GM23338 (cell line): ENCODE measurements at regions not wholly inside any gene's neighbourhood (a gene's known extent, or its start where the extent isn't known, plus 50 kb on each side); places are given as distances from the start of the nearest gene placed in this dataset.

ENCODE experiments used
- ATAC-seq: fragments of 200-7000 bp; cut with Tn5 transposase; 3 replicates; pipeline ENCODE4 v1.9.1; 2020
- DNase-seq: peaks from one replicate; pipeline ENCODE4 v3.0.0-alpha.2; 2015; ENCODE audit warnings: low spot score
- H2AFZ ChIP-seq: fragments of 200-600 bp; sonication (generic); 2 replicates; pipeline ENCODE4 v1.8.0; 2016; ENCODE audit warnings: antibody characterized with exemption, mild to moderate bottlenecking, moderate library complexity
- H3F3A ChIP-seq: fragments of 200-600 bp; sonication (generic); replicated peaks from 2 replicates; pipeline ENCODE4 v1.8.0; 2017; ENCODE audit warnings: antibody characterized with exemption, mixed run types, low read depth
- H3K27ac ChIP-seq: fragments of 200-600 bp; sonication (generic); 2 replicates; pipeline ENCODE4 v1.6.1; 2016; ENCODE audit warnings: low read depth
- H3K27me3 ChIP-seq: fragments of 200-600 bp; sonication (generic); 2 replicates; pipeline ENCODE4 v1.8.0; 2016; ENCODE audit warnings: mild to moderate bottlenecking, mixed run types, moderate library complexity; ENCODE audit not compliant: insufficient read depth
- H3K36me3 ChIP-seq: fragments of 200-600 bp; sonication (generic); 2 replicates; pipeline ENCODE4 v1.8.0; 2016; ENCODE audit warnings: mild to moderate bottlenecking; ENCODE audit not compliant: insufficient read depth
- H3K4me1 ChIP-seq: fragments of 200-600 bp; sonication (generic); 2 replicates; pipeline ENCODE4 v1.8.0; 2016; ENCODE audit warnings: mild to moderate bottlenecking, moderate library complexity; ENCODE audit not compliant: insufficient read depth
- H3K4me2 ChIP-seq: fragments of 200-600 bp; sonication (generic); 2 replicates; pipeline ENCODE4 v1.7.1; 2017; ENCODE audit warnings: mixed run types
- H3K4me3 ChIP-seq: fragments of 200-600 bp; sonication (generic); 2 replicates; pipeline ENCODE4 v1.6.1; 2016; ENCODE audit warnings: mixed run types
- H3K79me2 ChIP-seq: fragments of 200-600 bp; sonication (generic); replicated peaks from 2 replicates; pipeline ENCODE4 v1.8.0; 2017; ENCODE audit warnings: mild to moderate bottlenecking; ENCODE audit not compliant: insufficient read depth
- H3K9me2 ChIP-seq: fragments of 200-600 bp; sonication (generic); 2 replicates; pipeline ENCODE4 v1.8.0; 2017; ENCODE audit not compliant: insufficient read depth
- H4K20me1 ChIP-seq: fragments of 200-600 bp; sonication (generic); replicated peaks from 2 replicates; pipeline ENCODE4 v1.8.0; 2017; ENCODE audit warnings: mild to moderate bottlenecking; ENCODE audit not compliant: insufficient read depth
- H3K27ac Mint-ChIP-seq: 2 replicates; pipeline ENCODE4 v1.8.0; 2020; ENCODE audit warnings: inconsistent platforms, mild to moderate bottlenecking, moderate library complexity, mixed read lengths
- H3K27me3 Mint-ChIP-seq: 3 replicates; pipeline ENCODE4 v1.8.0; 2022; ENCODE audit warnings: low read depth, mild to moderate bottlenecking, moderate library complexity, mixed read lengths, inconsistent platforms; ENCODE audit not compliant: insufficient read depth, poor library complexity
- H3K36me3 Mint-ChIP-seq: 3 replicates; pipeline ENCODE4 v1.8.0; 2021; ENCODE audit warnings: low read depth, mild to moderate bottlenecking, inconsistent platforms, moderate library complexity, mixed read lengths
- H3K4me1 Mint-ChIP-seq: 3 replicates; pipeline ENCODE4 v1.8.0; 2020; ENCODE audit warnings: mild to moderate bottlenecking, inconsistent platforms, mixed read lengths
- H3K4me3 Mint-ChIP-seq: 3 replicates; pipeline ENCODE4 v1.8.0; 2021; ENCODE audit warnings: moderate library complexity, mild to moderate bottlenecking, inconsistent platforms, mixed read lengths
- H3K9me3 Mint-ChIP-seq: 3 replicates; pipeline ENCODE4 v1.8.0; 2020; ENCODE audit warnings: moderate library complexity, mild to moderate bottlenecking, inconsistent platforms, mixed read lengths
- CREB1 ChIP-seq: fragments of 250-450 bp; sonication (Bioruptor Pico); IDR thresholded peaks from 2 replicates; pipeline ENCODE4 v1.5.0; 2020; ENCODE audit warnings: low read depth, mild to moderate bottlenecking, moderate library complexity
- EZH2 ChIP-seq: fragments of 200-600 bp; sonication (generic); IDR thresholded peaks from one replicate; pipeline ENCODE4 v1.8.0; 2017; ENCODE audit warnings: antibody characterized with exemption, mild to moderate bottlenecking, low read depth; ENCODE audit not compliant: unreplicated experiment
- EZH2phosphoT487 ChIP-seq: fragments of 200-600 bp; sonication (generic); IDR thresholded peaks from one replicate; pipeline ENCODE4 v1.8.1; 2018; ENCODE audit warnings: antibody characterized with exemption; ENCODE audit not compliant: unreplicated experiment
- JUNB ChIP-seq: IDR thresholded peaks from one replicate; pipeline ENCODE4 v1.6.1; 2016; ENCODE audit warnings: antibody characterized with exemption; ENCODE audit not compliant: unreplicated experiment
- NANOG ChIP-seq: IDR thresholded peaks from 2 replicates; pipeline ENCODE4 v1.6.1; 2016; ENCODE audit warnings: antibody characterized with exemption, borderline replicate concordance
- POLR2AphosphoS5 ChIP-seq: IDR thresholded peaks from 2 replicates; pipeline ENCODE4 v1.6.1; 2016; ENCODE audit warnings: antibody characterized with exemption, low read depth
- STAT1 ChIP-seq: IDR thresholded peaks from one replicate; pipeline ENCODE4 v1.6.1; 2016; ENCODE audit warnings: antibody characterized with exemption; ENCODE audit not compliant: unreplicated experiment
- TF ChIP-seq, protein P1 (sequence below): fragments of 250-450 bp; sonication (Bioruptor Pico); IDR thresholded peaks from 2 replicates; pipeline ENCODE4 v1.5.0; 2020; ENCODE audit warnings: mild to moderate bottlenecking, moderate library complexity
- TF ChIP-seq, protein P2 (sequence below): IDR thresholded peaks from one replicate; pipeline ENCODE4 v1.6.1; 2018; ENCODE audit warnings: antibody characterized with exemption; ENCODE audit not compliant: unreplicated experiment

DNA sequence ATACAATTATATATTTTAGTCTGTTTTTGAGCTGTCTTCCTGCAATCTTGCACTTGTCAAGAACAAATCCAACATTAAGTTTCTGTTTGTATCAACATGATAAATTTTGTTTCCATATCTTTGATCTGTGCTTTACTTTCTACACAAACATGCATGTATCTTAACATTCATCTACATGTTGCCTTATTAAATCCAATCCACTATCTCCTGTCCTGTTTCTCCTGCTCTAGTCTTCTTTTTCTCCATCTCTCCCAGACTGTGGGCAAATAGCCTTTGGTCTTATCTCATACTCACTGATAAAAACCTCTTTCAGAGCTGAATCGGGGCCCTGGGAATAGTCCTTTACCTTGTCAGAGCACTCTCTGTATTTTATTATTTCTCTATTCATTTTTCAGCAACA lies 101.3 kb downstream of the PLPPR4 start (continued):
- TF ChIP-seq, protein P1, sequence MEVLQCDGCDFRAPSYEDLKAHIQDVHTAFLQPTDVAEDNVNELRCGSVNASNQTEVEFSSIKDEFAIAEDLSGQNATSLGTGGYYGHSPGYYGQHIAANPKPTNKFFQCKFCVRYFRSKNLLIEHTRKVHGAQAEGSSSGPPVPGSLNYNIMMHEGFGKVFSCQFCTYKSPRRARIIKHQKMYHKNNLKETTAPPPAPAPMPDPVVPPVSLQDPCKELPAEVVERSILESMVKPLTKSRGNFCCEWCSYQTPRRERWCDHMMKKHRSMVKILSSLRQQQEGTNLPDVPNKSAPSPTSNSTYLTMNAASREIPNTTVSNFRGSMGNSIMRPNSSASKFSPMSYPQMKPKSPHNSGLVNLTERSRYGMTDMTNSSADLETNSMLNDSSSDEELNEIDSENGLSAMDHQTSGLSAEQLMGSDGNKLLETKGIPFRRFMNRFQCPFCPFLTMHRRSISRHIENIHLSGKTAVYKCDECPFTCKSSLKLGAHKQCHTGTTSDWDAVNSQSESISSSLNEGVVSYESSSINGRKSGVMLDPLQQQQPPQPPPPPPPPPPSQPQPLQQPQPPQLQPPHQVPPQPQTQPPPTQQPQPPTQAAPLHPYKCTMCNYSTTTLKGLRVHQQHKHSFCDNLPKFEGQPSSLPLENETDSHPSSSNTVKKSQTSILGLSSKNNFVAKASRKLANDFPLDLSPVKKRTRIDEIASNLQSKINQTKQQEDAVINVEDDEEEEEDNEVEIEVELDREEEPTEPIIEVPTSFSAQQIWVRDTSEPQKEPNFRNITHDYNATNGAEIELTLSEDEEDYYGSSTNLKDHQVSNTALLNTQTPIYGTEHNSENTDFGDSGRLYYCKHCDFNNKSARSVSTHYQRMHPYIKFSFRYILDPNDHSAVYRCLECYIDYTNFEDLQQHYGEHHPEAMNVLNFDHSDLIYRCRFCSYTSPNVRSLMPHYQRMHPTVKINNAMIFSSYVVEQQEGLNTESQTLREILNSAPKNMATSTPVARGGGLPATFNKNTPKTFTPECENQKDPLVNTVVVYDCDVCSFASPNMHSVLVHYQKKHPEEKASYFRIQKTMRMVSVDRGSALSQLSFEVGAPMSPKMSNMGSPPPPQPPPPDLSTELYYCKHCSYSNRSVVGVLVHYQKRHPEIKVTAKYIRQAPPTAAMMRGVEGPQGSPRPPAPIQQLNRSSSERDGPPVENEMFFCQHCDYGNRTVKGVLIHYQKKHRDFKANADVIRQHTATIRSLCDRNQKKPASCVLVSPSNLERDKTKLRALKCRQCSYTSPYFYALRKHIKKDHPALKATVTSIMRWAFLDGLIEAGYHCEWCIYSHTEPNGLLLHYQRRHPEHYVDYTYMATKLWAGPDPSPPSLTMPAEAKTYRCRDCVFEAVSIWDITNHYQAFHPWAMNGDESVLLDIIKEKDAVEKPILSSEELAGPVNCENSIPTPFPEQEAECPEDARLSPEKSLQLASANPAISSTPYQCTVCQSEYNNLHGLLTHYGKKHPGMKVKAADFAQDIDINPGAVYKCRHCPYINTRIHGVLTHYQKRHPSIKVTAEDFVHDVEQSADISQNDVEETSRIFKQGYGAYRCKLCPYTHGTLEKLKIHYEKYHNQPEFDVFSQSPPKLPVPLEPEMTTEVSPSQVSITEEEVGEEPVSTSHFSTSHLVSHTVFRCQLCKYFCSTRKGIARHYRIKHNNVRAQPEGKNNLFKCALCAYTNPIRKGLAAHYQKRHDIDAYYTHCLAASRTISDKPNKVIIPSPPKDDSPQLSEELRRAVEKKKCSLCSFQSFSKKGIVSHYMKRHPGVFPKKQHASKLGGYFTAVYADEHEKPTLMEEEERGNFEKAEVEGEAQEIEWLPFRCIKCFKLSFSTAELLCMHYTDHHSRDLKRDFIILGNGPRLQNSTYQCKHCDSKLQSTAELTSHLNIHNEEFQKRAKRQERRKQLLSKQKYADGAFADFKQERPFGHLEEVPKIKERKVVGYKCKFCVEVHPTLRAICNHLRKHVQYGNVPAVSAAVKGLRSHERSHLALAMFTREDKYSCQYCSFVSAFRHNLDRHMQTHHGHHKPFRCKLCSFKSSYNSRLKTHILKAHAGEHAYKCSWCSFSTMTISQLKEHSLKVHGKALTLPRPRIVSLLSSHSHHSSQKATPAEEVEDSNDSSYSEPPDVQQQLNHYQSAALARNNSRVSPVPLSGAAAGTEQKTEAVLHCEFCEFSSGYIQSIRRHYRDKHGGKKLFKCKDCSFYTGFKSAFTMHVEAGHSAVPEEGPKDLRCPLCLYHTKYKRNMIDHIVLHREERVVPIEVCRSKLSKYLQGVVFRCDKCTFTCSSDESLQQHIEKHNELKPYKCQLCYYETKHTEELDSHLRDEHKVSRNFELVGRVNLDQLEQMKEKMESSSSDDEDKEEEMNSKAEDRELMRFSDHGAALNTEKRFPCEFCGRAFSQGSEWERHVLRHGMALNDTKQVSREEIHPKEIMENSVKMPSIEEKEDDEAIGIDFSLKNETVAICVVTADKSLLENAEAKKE (CRISPR knock-in tag): no peak
- TF ChIP-seq NANOG (no peak), CREB1 (no peak), POLR2AphosphoS5 (no peak), STAT1 (no peak), JUNB (no peak), EZH2 (no peak)

DNA sequence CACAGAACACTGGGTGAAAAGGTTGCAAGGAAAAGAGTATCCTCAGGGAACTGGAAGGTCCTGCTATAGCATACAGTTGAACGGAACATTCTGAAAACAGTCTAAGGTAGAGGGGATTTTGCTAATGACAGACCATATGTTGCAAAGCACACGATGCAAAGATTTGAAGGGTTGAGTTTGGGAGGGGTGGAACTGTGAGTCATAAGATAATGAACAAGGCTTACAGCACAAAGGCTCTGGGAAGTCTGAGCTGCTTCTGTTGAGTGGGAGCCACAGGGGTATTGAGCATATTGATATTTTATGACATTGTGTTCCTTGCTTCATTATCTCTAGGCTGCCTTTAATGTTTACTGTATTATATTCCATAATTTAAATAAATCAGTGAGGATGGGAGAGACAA lies 104.9 kb downstream of the PLPPR4 start:
- Histone ChIP-seq H3K27ac (no peak overlapping the region), H3K4me2 (no peak overlapping the region), H3K27me3 (no peaks in the 10 kb centered on the region), H3K36me3 (no peaks in the 10 kb centered on the region), H3F3A (no peaks in the 10 kb centered on the region), H3K9me2 (no peaks in the 10 kb centered on the region), H4K20me1 (no peaks in the 10 kb centered on the region), H2AFZ (0 out of 2 replicates have a peak overlapping the region, but pooled peaks have one; percentile 34), H3K4me3 (no peak overlapping the region), H3K79me2 (no peaks in the 10 kb centered on the region), H3K4me1 (no peaks in the 10 kb centered on the region)
- no peak for ATAC-seq
- Mint-ChIP-seq H3K9me3 (no peaks in the 10 kb centered on the region; the same call in 2 of the 3 replicates), H3K36me3 (no peaks in the 10 kb centered on the region), H3K27ac (no peak overlapping the region), H3K4me1 (no peaks in the 10 kb centered on the region), H3K4me3 (no peak overlapping the region), H3K27me3 (no peaks in the 10 kb centered on the region)
- DNase-seq: no peak
- TF ChIP-seq CREB1 (no peak), NANOG (no peak), EZH2 (no peak), EZH2phosphoT487 (no peak), POLR2AphosphoS5 (no peak), JUNB (no peak)
- TF ChIP-seq, protein P2, sequence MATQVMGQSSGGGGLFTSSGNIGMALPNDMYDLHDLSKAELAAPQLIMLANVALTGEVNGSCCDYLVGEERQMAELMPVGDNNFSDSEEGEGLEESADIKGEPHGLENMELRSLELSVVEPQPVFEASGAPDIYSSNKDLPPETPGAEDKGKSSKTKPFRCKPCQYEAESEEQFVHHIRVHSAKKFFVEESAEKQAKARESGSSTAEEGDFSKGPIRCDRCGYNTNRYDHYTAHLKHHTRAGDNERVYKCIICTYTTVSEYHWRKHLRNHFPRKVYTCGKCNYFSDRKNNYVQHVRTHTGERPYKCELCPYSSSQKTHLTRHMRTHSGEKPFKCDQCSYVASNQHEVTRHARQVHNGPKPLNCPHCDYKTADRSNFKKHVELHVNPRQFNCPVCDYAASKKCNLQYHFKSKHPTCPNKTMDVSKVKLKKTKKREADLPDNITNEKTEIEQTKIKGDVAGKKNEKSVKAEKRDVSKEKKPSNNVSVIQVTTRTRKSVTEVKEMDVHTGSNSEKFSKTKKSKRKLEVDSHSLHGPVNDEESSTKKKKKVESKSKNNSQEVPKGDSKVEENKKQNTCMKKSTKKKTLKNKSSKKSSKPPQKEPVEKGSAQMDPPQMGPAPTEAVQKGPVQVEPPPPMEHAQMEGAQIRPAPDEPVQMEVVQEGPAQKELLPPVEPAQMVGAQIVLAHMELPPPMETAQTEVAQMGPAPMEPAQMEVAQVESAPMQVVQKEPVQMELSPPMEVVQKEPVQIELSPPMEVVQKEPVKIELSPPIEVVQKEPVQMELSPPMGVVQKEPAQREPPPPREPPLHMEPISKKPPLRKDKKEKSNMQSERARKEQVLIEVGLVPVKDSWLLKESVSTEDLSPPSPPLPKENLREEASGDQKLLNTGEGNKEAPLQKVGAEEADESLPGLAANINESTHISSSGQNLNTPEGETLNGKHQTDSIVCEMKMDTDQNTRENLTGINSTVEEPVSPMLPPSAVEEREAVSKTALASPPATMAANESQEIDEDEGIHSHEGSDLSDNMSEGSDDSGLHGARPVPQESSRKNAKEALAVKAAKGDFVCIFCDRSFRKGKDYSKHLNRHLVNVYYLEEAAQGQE: no peak
